ENCODE measurements at regions not wholly inside any gene's neighbourhood (a gene's known extent, or its start where the extent isn't known, plus 50 kb on each side); places are given as distances from the start of the nearest gene placed in this dataset.

- 15 to 30% (median 27%) methylated on average over 2 of the region's 2 CpGs for WGBS, 3 donors
- no peak overlapping the region for H3K4me3 ChIP-seq
- no peaks in the 10 kb centered on the region for H3K36me3 ChIP-seq
- TF ChIP-seq POLR2A (IDR thresholded peaks at IDR 0.05) (no peak), EP300 (IDR thresholded peaks at IDR 0.05) (no peak)
- TF ChIP-seq, protein P1, sequence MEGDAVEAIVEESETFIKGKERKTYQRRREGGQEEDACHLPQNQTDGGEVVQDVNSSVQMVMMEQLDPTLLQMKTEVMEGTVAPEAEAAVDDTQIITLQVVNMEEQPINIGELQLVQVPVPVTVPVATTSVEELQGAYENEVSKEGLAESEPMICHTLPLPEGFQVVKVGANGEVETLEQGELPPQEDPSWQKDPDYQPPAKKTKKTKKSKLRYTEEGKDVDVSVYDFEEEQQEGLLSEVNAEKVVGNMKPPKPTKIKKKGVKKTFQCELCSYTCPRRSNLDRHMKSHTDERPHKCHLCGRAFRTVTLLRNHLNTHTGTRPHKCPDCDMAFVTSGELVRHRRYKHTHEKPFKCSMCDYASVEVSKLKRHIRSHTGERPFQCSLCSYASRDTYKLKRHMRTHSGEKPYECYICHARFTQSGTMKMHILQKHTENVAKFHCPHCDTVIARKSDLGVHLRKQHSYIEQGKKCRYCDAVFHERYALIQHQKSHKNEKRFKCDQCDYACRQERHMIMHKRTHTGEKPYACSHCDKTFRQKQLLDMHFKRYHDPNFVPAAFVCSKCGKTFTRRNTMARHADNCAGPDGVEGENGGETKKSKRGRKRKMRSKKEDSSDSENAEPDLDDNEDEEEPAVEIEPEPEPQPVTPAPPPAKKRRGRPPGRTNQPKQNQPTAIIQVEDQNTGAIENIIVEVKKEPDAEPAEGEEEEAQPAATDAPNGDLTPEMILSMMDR (IDR thresholded peaks at IDR 0.05) = no peak
- H3K9me3 ChIP-seq = no peaks in the 10 kb centered on the region
- no peak overlapping the region for H3K27ac ChIP-seq
- no peaks in the 10 kb centered on the region for H3K4me1 ChIP-seq (ENCODE audit: insufficient read depth)
- no peaks in the 10 kb centered on the region for H3K27me3 ChIP-seq
- no peak for DNase-seq
- intact Hi-C loops (cut with DNase I) = no loop called here
These were observed 139.2 kb upstream of the COL11A1 start for GRCh38 chr1:103247517-103247916.

DNA sequence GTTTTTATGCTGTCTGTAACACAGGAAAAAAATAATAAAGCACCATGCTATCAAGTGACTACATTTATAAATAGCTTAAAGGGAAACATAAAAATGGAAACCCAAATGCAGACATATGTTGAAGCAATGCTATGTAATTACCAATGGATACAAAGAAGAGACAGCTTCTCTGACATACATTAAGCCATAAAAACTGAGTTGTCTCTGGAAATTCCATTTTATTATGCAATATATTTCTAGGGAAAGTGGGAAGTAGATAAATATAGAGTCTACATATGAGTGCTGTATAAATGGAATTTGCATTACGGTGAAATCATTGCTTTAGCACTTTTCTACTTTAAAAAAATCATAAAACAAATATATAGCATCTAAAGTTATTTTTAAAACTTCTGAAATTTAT is 135.2 kb upstream of the COL11A1 start:
- no peak for DNase-seq
- Histone ChIP-seq H3K4me3 (no peak overlapping the region), H3K27me3 (no peaks in the 10 kb centered on the region), H3K36me3 (no peaks in the 10 kb centered on the region), H3K4me1 (ENCODE audit: insufficient read depth) (no peaks in the 10 kb centered on the region), H3K27ac (no peak overlapping the region), H3K9me3 (no peaks in the 10 kb centered on the region)
- intact Hi-C loops (cut with DNase I) = no loop called here
- 74 to 87% (median 82%) methylated on average over 1 of the region's 1 CpG for WGBS, 3 donors
- TF ChIP-seq EP300 (IDR thresholded peaks at IDR 0.05) (no peak), POLR2A (IDR thresholded peaks at IDR 0.05) (no peak)
- TF ChIP-seq, protein P1 (IDR thresholded peaks at IDR 0.05) = no peak

DNA sequence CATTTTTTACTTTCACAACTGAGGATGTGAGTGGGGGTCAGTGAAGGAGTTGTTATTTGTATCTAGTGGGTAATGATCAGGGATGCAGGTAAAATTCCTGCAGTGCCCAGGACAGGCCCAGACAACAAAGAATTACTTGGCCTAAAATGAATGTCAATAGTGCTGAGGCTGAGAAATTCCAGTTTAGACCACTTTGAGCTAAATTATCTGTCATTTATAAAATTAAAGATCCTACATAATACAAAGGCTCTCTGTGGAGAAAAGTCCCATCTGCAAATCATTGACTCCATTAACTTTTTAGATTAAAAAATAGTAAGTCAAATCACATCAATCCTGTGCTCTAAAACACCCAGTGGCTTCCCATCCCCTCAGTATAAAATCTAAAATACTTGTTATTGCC is 130.7 kb upstream of the COL11A1 start:
- Histone ChIP-seq H3K27ac (no peak overlapping the region), H3K36me3 (no peaks in the 10 kb centered on the region), H3K9me3 (no peaks in the 10 kb centered on the region), H3K4me3 (no peak overlapping the region), H3K27me3 (no peaks in the 10 kb centered on the region), H3K4me1 (ENCODE audit: insufficient read depth) (no peaks in the 10 kb centered on the region)
- TF ChIP-seq, protein P1 (IDR thresholded peaks at IDR 0.05) = no peak
- TF ChIP-seq POLR2A (IDR thresholded peaks at IDR 0.05) (no peak), EP300 (IDR thresholded peaks at IDR 0.05) (no peak)
- DNase-seq = no peak
- intact Hi-C loops (cut with DNase I) = no loop called here

DNA sequence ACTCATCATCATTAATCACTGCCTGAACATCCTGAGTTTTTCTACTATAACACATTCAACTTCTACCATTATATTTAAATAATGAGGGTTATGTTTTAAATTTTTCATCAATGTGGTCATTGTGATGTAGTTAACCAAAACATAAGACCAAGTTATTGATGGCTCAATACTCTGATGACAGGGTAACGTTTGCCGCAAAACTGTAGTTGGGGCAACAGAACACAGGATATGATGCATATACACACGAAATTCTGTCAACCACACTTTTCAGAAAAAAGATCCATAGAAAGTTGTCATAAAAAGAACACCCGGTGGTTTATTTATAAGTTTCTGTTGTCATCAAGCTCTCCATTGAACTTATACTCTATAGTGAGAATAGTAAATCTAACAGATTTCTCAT is 121.7 kb upstream of the COL11A1 start:
- Histone ChIP-seq H3K27me3 (no peaks in the 10 kb centered on the region), H3K4me1 (ENCODE audit: insufficient read depth) (no peaks in the 10 kb centered on the region), H3K27ac (no peak overlapping the region), H3K4me3 (no peak overlapping the region), H3K36me3 (no peaks in the 10 kb centered on the region), H3K9me3 (no peaks in the 10 kb centered on the region)
- TF ChIP-seq, protein P1 (IDR thresholded peaks at IDR 0.05) = no peak
- TF ChIP-seq POLR2A (IDR thresholded peaks at IDR 0.05) (no peak), EP300 (IDR thresholded peaks at IDR 0.05) (no peak)
- WGBS, 3 donors = 85 to 88% (median 88%) methylated on average over 4 of the region's 4 CpGs
- intact Hi-C loops (cut with DNase I) = no loop called here
- DNase-seq = no peak

DNA sequence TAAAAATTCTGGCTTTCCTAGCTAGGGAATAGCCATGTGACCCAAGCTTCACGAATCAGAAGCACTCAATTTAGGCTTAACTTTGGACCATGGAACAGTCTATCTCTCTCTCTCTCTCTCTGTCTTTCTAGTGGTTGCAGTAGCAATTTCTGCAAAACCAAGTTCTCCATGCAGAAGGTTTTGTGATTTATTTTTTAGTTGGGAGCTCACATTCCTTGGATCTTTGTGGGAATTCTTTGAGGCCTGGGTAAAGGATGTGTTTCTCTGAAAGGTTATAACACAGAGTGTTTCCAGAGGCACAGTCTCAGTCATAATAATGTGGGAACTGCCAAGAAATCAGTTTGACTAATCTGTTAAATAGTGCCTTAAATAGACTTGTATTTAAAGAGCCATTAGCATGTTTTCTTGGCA is 112.3 kb upstream of the COL11A1 start:
- TF ChIP-seq EP300 (IDR thresholded peaks at IDR 0.05) = no peak
- TF ChIP-seq POLR2A (IDR thresholded peaks at IDR 0.05) = no peak
- TF ChIP-seq, protein P1 (IDR thresholded peaks at IDR 0.05) = no peak
- no peak for DNase-seq
- no peak overlapping the region for H3K4me3 ChIP-seq
- WGBS, 3 donors = 26 to 34% (median 32%) methylated on average over 1 of the region's 1 CpG
- intact Hi-C loops (cut with DNase I) = no loop called here
- H3K4me1 ChIP-seq (ENCODE audit: insufficient read depth) = no peaks in the 10 kb centered on the region
- H3K27ac ChIP-seq = no peak overlapping the region
- H3K9me3 ChIP-seq = no peaks in the 10 kb centered on the region
- no peaks in the 10 kb centered on the region for H3K27me3 ChIP-seq
- H3K36me3 ChIP-seq = no peaks in the 10 kb centered on the region
